PC-9 (cell line): ENCODE measurements at regions not wholly inside any gene's neighbourhood (a gene's known extent, or its start where the extent isn't known, plus 50 kb on each side); places are given as distances from the start of the nearest gene placed in this dataset.
"Not testable (repeated sequence)": the region's sequence is repeated elsewhere in the genome, so short reads cannot be mapped to it uniquely, and the experiment has no call there.

Source experiments
- BruUV-seq: library from RNA; stranded (reverse); fragments of 400-500 nt; replicated peaks from 2 replicates; lab custom pipeline; 2021; lab: Mats Ljungman, UMichigan
- CTCF ChIA-PET: fragments of 300-600 bp; sonication (Branson Sonifier 250); formaldehyde crosslinking; loops from one replicate; lab custom pipeline; 2022; ENCODE audit warnings: antibody characterized with exemption; lab: Charles Lee
- POLR2A ChIA-PET: fragments of 300-600 bp; sonication (Branson Sonifier 250); formaldehyde crosslinking; loops from one replicate; lab custom pipeline; 2022; ENCODE audit warnings: antibody characterized with exemption; ENCODE audit not compliant: unreplicated experiment; lab: Charles Lee
- DNase-seq, 2 experiments: peaks; one replicate each; pipeline versions ENCODE4 v3.0.0 to v3.0.0-alpha.2; 2015 to 2022; ENCODE audit warnings: mixed read lengths in 1 of 2
- H2AFZ ChIP-seq: fragments of 200-600 bp; sonication (generic); 2 replicates; pipeline ENCODE4 v1.8.1; 2017; ENCODE audit warnings: antibody characterized with exemption
- H3F3A ChIP-seq: fragments of 200-600 bp; sonication (generic); 2 replicates; pipeline ENCODE4 v1.8.1; 2017; ENCODE audit warnings: antibody characterized with exemption, mild to moderate bottlenecking, low read depth; ENCODE audit not compliant: insufficient read depth
- H3K27ac ChIP-seq: fragments of 200-600 bp; sonication (generic); 2 replicates; pipeline ENCODE4 v1.6.1; 2016; ENCODE audit warnings: mixed run types
- H3K27me3 ChIP-seq: fragments of 200-600 bp; sonication (generic); 2 replicates; pipeline ENCODE4 v1.6.1; 2016; ENCODE audit warnings: low read depth, mixed run types; ENCODE audit not compliant: insufficient read depth
- H3K36me3 ChIP-seq: fragments of 200-600 bp; sonication (generic); 2 replicates; pipeline ENCODE4 v1.6.1; 2016; ENCODE audit warnings: low read depth, mixed run types
- H3K4me1 ChIP-seq: fragments of 200-600 bp; sonication (generic); replicated peaks from 2 replicates; pipeline ENCODE4 v1.6.1; 2016; ENCODE audit warnings: mixed run types; ENCODE audit not compliant: insufficient read depth
- H3K4me2 ChIP-seq: fragments of 200-600 bp; sonication (generic); 2 replicates; pipeline ENCODE4 v1.6.1; 2017; ENCODE audit warnings: mixed run types
- H3K4me3 ChIP-seq: fragments of 200-600 bp; sonication (generic); 2 replicates; pipeline ENCODE4 v1.6.1; 2016; ENCODE audit warnings: mixed run types
- H3K79me2 ChIP-seq: fragments of 200-600 bp; sonication (generic); 2 replicates; pipeline ENCODE4 v1.6.1; 2017; ENCODE audit warnings: low read depth, mixed run types
- H3K9me2 ChIP-seq: fragments of 200-600 bp; sonication (generic); 2 replicates; pipeline ENCODE4 v1.8.1; 2017; ENCODE audit warnings: mild to moderate bottlenecking; ENCODE audit not compliant: insufficient read depth
- H3K9me3 ChIP-seq: fragments of 200-600 bp; sonication (generic); 2 replicates; pipeline ENCODE4 v1.8.1; 2016; ENCODE audit warnings: low read depth; ENCODE audit not compliant: insufficient read depth
- H4K20me1 ChIP-seq: fragments of 200-600 bp; sonication (generic); 2 replicates; pipeline ENCODE4 v1.8.1; 2017; ENCODE audit not compliant: insufficient read depth
- CTCF ChIP-seq: fragments of 200-600 bp; sonication (generic); conservative IDR thresholded peaks from 2 replicates; pipeline ENCODE4 v1.6.1; 2017; ENCODE audit warnings: mixed run types, antibody characterized with exemption, mild to moderate bottlenecking, moderate library complexity
- EZH2 ChIP-seq: fragments of 200-600 bp; sonication (generic); IDR thresholded peaks from 2 replicates; pipeline ENCODE4 v1.8.0; 2017; ENCODE audit warnings: antibody characterized with exemption, low read depth
- intact Hi-C: fragments of 100-400 bp; cut with micrococcal nuclease; formaldehyde crosslinking; loops from one replicate; pipeline ENCODE4 v1.10.0; 2022; ENCODE audit not compliant: unreplicated experiment

- peak overlapping the region; percentile 97 for H3K27ac ChIP-seq
Observed at GRCh38 chr7:121529003-121529402, 132.9 kb upstream of the FAM3C start.

GRCh38 chr7:121526210-121526609 is 130.1 kb upstream of the FAM3C start:
- Histone ChIP-seq H3F3A (peaks cover 35% of the 10 kb centered on the region), H3K4me1 (peaks cover 35% of the 10 kb centered on the region)
- H3K9me2 ChIP-seq, H4K20me1 ChIP-seq, H2AFZ ChIP-seq, CTCF ChIA-PET, DNase-seq, H3K79me2 ChIP-seq, H3K27ac ChIP-seq, H3K9me3 ChIP-seq, H3K36me3 ChIP-seq, H3K4me2 ChIP-seq, POLR2A ChIA-PET, H3K27me3 ChIP-seq, BruUV-seq, intact Hi-C loops, H3K4me3 ChIP-seq: not testable (repeated sequence)

More at GRCh38 chr7:121529003-121529402, 132.9 kb upstream of the FAM3C start:
- ChIA-PET POLR2A (no interaction called here), CTCF (no interaction called here)
- peak overlapping the region; percentile 76 for H3K4me2 ChIP-seq
- no peaks in the 10 kb centered on the region for H3K36me3 ChIP-seq
- H3F3A ChIP-seq: peaks cover 43% of the 10 kb centered on the region
- H3K79me2 ChIP-seq: no peaks in the 10 kb centered on the region
- peak overlapping the region; percentile 42; the same call in 1 of the 2 replicates for H3K4me3 ChIP-seq
- H3K27me3 ChIP-seq: no peaks in the 10 kb centered on the region
- BruUV-seq: no TSS peak
- TF ChIP-seq CTCF (no peak), EZH2 (no peak)
- H3K9me3 ChIP-seq: peaks cover 19% of the 10 kb centered on the region; the same call in 1 of the 2 replicates
- H3K9me2 ChIP-seq: no peaks in the 10 kb centered on the region
- no peaks in the 10 kb centered on the region for H4K20me1 ChIP-seq
- no peak for DNase-seq
- peaks cover 41% of the 10 kb centered on the region for H3K4me1 ChIP-seq
- 0 out of 2 replicates have a peak overlapping the region, but pooled peaks have one; percentile 46 for H2AFZ ChIP-seq
- intact Hi-C loops: no loop called here

- Histone ChIP-seq H3K4me1 (peaks cover 27% of the 10 kb centered on the region), H2AFZ (no peak overlapping the region), H3K36me3 (no peaks in the 10 kb centered on the region), H3K27ac (no peak overlapping the region), H3K27me3 (no peaks in the 10 kb centered on the region), H3K4me2 (no peak overlapping the region), H3K4me3 (no peak overlapping the region), H3K9me3 (peaks cover 3% of the 10 kb centered on the region; the same call in 1 of the 2 replicates), H3K79me2 (no peaks in the 10 kb centered on the region), H3K9me2 (no peaks in the 10 kb centered on the region), H3F3A (peaks cover 26% of the 10 kb centered on the region), H4K20me1 (no peaks in the 10 kb centered on the region)
- intact Hi-C loops: no loop called here
- no peak for TF ChIP-seq EZH2
- TF ChIP-seq CTCF: no peak
- CTCF ChIA-PET: interaction anchor here (0.6 kb wide), 1 partner anchor 129 kb away, joined by 4 read pairs; no protein-coding TSS in a partner anchor
- BruUV-seq: no TSS peak
- DNase-seq: no peak
- POLR2A ChIA-PET: no interaction called here
Observed at GRCh38 chr7:121525155-121525819, 129.2 kb upstream of the FAM3C start.
